Osteoblast (primary cell): ENCODE measurements at regions not wholly inside any gene's neighbourhood (a gene's known extent, or its start where the extent isn't known, plus 50 kb on each side); places are given as distances from the start of the nearest gene placed in this dataset.

ENCODE experiments used
- DNase-seq: peaks from one replicate; pipeline ENCODE4 v3.0.0; 2011; ENCODE audit warnings: low spot score, mixed read lengths; ENCODE audit not compliant: insufficient read length; ENCODE audit errors: missing footprints
- H2AFZ ChIP-seq: 2 replicates; pipeline ENCODE4 v1.6.0; 2011; ENCODE audit warnings: mild to moderate bottlenecking, low read length
- H3K27ac ChIP-seq: 2 replicates; pipeline ENCODE4 v1.5.1; 2011; ENCODE audit warnings: mild to moderate bottlenecking, low read depth, low read length, moderate library complexity
- H3K27me3 ChIP-seq: 2 replicates; pipeline ENCODE4 v1.6.0; 2012; ENCODE audit warnings: mild to moderate bottlenecking, control low read depth, inconsistent platforms, low read length, moderate library complexity; ENCODE audit not compliant: insufficient read depth
- H3K36me3 ChIP-seq: 2 replicates; pipeline ENCODE4 v1.5.1; 2011; ENCODE audit warnings: mild to moderate bottlenecking, low read length, control low read depth, moderate library complexity; ENCODE audit not compliant: insufficient read depth
- H3K4me1 ChIP-seq: 2 replicates; pipeline ENCODE4 v1.5.1; 2011; ENCODE audit warnings: mild to moderate bottlenecking, low read length, control low read depth, moderate library complexity; ENCODE audit not compliant: insufficient read depth
- H3K4me2 ChIP-seq: 2 replicates; pipeline ENCODE4 v1.6.0; 2011; ENCODE audit warnings: mild to moderate bottlenecking, low read length; ENCODE audit not compliant: insufficient read depth
- H3K4me3 ChIP-seq: fragments of 200-600 bp; sonication (generic); 3 replicates; pipeline ENCODE4 v1.5.1; 2012; ENCODE audit warnings: mild to moderate bottlenecking, low read length, inconsistent platforms; ENCODE audit not compliant: insufficient read depth
- H3K79me2 ChIP-seq: 2 replicates; pipeline ENCODE4 v1.6.0; 2012; ENCODE audit warnings: mild to moderate bottlenecking, low read length, control low read depth, inconsistent platforms; ENCODE audit not compliant: insufficient read depth
- H3K9me3 ChIP-seq: 2 replicates; pipeline ENCODE4 v1.5.1; 2011; ENCODE audit warnings: low read depth, low read length, control low read depth
- H4K20me1 ChIP-seq: 2 replicates; pipeline ENCODE4 v1.6.0; 2012; ENCODE audit warnings: mild to moderate bottlenecking, low read length, control low read depth; ENCODE audit not compliant: insufficient read depth
- TF ChIP-seq, protein P1 (sequence below): IDR thresholded peaks from 2 replicates; pipeline ENCODE4 v1.5.1; 2011; ENCODE audit warnings: mild to moderate bottlenecking, low read depth, low read length, moderate library complexity; ENCODE audit errors: extremely low read depth

DNA sequence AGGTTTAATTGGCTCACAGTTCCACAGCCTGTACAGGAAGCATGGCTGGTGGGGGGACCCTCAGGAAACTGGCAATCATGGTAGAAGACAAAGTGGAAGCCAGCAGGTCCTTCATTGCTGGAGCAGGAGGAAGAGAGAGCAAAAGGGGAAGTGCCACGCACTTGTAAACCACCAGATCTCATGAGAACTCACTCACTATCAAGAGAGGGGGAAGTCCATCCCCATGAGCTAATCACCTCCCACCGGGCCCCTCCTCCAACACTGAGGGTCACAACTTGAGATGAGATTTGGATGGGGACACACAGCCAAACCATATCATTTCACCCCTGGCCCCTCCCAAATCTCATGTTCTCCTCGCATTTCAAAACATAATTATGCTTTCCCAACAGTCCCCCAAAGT lies 171.9 kb upstream of the CACNA2D1 start:
- peaks cover 2% of the 10 kb centered on the region for H3K27me3 ChIP-seq
- H4K20me1 ChIP-seq = no peaks in the 10 kb centered on the region
- H3K27ac ChIP-seq = no peak overlapping the region
- H3K9me3 ChIP-seq = no peaks in the 10 kb centered on the region
- H2AFZ ChIP-seq = no peak overlapping the region
- no peak for DNase-seq
- H3K36me3 ChIP-seq = no peaks in the 10 kb centered on the region
- no peak overlapping the region for H3K4me2 ChIP-seq
- H3K4me1 ChIP-seq = no peaks in the 10 kb centered on the region
- no peak overlapping the region for H3K4me3 ChIP-seq
- TF ChIP-seq, protein P1, sequence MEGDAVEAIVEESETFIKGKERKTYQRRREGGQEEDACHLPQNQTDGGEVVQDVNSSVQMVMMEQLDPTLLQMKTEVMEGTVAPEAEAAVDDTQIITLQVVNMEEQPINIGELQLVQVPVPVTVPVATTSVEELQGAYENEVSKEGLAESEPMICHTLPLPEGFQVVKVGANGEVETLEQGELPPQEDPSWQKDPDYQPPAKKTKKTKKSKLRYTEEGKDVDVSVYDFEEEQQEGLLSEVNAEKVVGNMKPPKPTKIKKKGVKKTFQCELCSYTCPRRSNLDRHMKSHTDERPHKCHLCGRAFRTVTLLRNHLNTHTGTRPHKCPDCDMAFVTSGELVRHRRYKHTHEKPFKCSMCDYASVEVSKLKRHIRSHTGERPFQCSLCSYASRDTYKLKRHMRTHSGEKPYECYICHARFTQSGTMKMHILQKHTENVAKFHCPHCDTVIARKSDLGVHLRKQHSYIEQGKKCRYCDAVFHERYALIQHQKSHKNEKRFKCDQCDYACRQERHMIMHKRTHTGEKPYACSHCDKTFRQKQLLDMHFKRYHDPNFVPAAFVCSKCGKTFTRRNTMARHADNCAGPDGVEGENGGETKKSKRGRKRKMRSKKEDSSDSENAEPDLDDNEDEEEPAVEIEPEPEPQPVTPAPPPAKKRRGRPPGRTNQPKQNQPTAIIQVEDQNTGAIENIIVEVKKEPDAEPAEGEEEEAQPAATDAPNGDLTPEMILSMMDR = no peak
- H3K79me2 ChIP-seq = no peaks in the 10 kb centered on the region

GRCh38 chr7:82609746-82610145 lies 166.2 kb upstream of the CACNA2D1 start:
- no peak overlapping the region for H2AFZ ChIP-seq
- no peaks in the 10 kb centered on the region for H4K20me1 ChIP-seq
- TF ChIP-seq, protein P1 = no peak
- no peaks in the 10 kb centered on the region for H3K9me3 ChIP-seq
- H3K4me1 ChIP-seq = no peaks in the 10 kb centered on the region
- DNase-seq = no peak
- no peaks in the 10 kb centered on the region for H3K27me3 ChIP-seq
- H3K79me2 ChIP-seq = no peaks in the 10 kb centered on the region
- no peak overlapping the region for H3K27ac ChIP-seq
- H3K36me3 ChIP-seq = no peaks in the 10 kb centered on the region
- no peak overlapping the region for H3K4me3 ChIP-seq
- no peak overlapping the region for H3K4me2 ChIP-seq

- Histone ChIP-seq H4K20me1 (no peaks in the 10 kb centered on the region), H3K36me3 (no peaks in the 10 kb centered on the region), H3K4me2 (no peak overlapping the region), H3K9me3 (no peaks in the 10 kb centered on the region), H3K4me1 (no peaks in the 10 kb centered on the region), H3K79me2 (no peaks in the 10 kb centered on the region), H3K27ac (no peak overlapping the region), H3K27me3 (no peaks in the 10 kb centered on the region), H3K4me3 (no peak overlapping the region), H2AFZ (no peak overlapping the region)
- peak; percentile 47 for DNase-seq
- TF ChIP-seq, protein P1 = peak; percentile 78
Measured at GRCh38 chr7:82605247-82605864, 161.8 kb upstream of the CACNA2D1 start.

- no peak for DNase-seq
- Histone ChIP-seq H4K20me1 (no peaks in the 10 kb centered on the region), H3K27me3 (no peaks in the 10 kb centered on the region), H3K36me3 (no peaks in the 10 kb centered on the region), H3K4me2 (no peak overlapping the region), H3K9me3 (no peaks in the 10 kb centered on the region), H3K4me1 (peaks cover 2% of the 10 kb centered on the region), H3K79me2 (no peaks in the 10 kb centered on the region), H2AFZ (no peak overlapping the region), H3K4me3 (no peak overlapping the region), H3K27ac (no peak overlapping the region)
- TF ChIP-seq, protein P1 = no peak
Measured at GRCh38 chr7:82602066-82602465, 158.5 kb upstream of the CACNA2D1 start.
